ENCODE measurements at regions not wholly inside any gene's neighbourhood (a gene's known extent, or its start where the extent isn't known, plus 50 kb on each side); places are given as distances from the start of the nearest gene placed in this dataset.
"Not testable (repeated sequence)": the region's sequence is repeated elsewhere in the genome, so short reads cannot be mapped to it uniquely, and the experiment has no call there.

GRCh38 chr6:28585335-28585734 lies 59.7 kb downstream of the GPX5 start:
- DNase-seq = no peak

- no peak for DNase-seq
Observed at GRCh38 chr6:28586324-28586723, 60.6 kb downstream of the GPX5 start.

GRCh38 chr6:28586962-28587745 lies 61.5 kb downstream of the GPX5 start:
- DNase-seq = peak; percentile 90

GRCh38 chr6:28587746-28588075 lies 62.0 kb downstream of the GPX5 start:
- no peak for DNase-seq

- no peak for DNase-seq
Observed at GRCh38 chr6:28588666-28589065, 63.0 kb downstream of the GPX5 start.

- peak; percentile 87 for DNase-seq
Observed at GRCh38 chr6:28589234-28589956, 63.7 kb downstream of the GPX5 start.

GRCh38 chr6:28589957-28590349 lies 64.3 kb downstream of the GPX5 start:
- no peak for DNase-seq

- DNase-seq = peak; percentile 60
Observed at GRCh38 chr6:28597217-28597835, 71.6 kb downstream of the GPX5 start.

- peak; percentile 24 for DNase-seq
Observed at GRCh38 chr6:28597924-28598722, 72.4 kb downstream of the GPX5 start.

- no peak for DNase-seq
Observed at GRCh38 chr6:28598757-28599686, 73.3 kb downstream of the GPX5 start.

- DNase-seq = no peak
Observed at GRCh38 chr6:28600245-28600644, 74.6 kb downstream of the GPX5 start.

- DNase-seq = no peak
Observed at GRCh38 chr6:28603891-28604290, 78.2 kb downstream of the GPX5 start.

GRCh38 chr6:28606424-28607391 lies 81.0 kb downstream of the GPX5 start:
- DNase-seq = peak; percentile 94

GRCh38 chr6:28607990-28608389 lies 82.3 kb downstream of the GPX5 start:
- no peak for DNase-seq

GRCh38 chr6:28609672-28610071 lies 84.0 kb downstream of the GPX5 start:
- no peak for DNase-seq

GRCh38 chr6:28615616-28615954 lies 89.9 kb downstream of the GPX5 start:
- no peak for DNase-seq

GRCh38 chr6:28615955-28616747 lies 90.5 kb downstream of the GPX5 start:
- no peak for DNase-seq

- no peak for DNase-seq
Observed at GRCh38 chr6:28618898-28619555, 93.3 kb downstream of the GPX5 start.

GRCh38 chr6:28621268-28621667 lies 95.6 kb downstream of the GPX5 start:
- DNase-seq = not testable (repeated sequence)

- DNase-seq = not testable (repeated sequence)
Observed at GRCh38 chr6:28623242-28623641, 97.6 kb downstream of the GPX5 start.
